ENCODE measurements at regions not wholly inside any gene's neighbourhood (a gene's known extent, or its start where the extent isn't known, plus 50 kb on each side); places are given as distances from the start of the nearest gene placed in this dataset.

DNA sequence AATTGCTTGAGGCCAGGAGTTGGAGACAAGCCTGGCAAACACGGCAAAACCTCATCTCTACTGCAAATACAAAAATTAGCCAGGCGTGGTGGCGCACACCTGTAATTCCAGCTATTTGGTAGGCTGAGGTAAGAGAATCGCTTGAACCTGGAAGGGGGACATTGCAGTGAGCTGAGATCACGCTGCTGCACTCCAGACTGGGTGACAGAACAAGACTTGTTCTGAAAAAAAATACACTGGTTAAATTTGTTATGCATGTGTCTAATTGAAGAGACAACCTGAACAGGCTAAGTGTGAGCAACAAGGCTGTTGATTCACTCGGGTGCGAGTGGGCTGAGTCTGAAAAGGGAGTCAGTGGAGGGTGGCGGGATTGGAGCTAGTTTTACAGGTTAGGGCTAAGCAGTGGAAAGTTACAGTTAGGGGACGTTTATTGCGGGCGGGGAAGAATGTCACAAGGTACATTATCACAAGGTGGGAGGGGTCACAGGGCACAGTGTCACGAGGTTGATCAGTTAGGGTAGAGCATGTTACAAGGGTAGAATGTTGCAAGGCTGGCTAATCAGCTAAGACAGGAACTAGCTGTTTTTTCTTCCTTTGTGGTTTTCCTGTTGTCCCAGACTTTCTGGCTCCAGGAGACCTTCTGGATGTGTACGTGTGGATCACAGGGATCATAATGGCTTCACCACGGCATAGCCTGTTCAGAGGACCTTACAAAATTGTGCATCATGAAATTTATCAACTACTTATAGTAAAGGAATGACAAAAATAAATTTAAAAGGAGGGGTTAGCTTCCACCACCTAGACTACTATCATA lies 115.8 kb downstream of the NAA11 start (continued):
- TF ChIP-seq, protein P1, sequence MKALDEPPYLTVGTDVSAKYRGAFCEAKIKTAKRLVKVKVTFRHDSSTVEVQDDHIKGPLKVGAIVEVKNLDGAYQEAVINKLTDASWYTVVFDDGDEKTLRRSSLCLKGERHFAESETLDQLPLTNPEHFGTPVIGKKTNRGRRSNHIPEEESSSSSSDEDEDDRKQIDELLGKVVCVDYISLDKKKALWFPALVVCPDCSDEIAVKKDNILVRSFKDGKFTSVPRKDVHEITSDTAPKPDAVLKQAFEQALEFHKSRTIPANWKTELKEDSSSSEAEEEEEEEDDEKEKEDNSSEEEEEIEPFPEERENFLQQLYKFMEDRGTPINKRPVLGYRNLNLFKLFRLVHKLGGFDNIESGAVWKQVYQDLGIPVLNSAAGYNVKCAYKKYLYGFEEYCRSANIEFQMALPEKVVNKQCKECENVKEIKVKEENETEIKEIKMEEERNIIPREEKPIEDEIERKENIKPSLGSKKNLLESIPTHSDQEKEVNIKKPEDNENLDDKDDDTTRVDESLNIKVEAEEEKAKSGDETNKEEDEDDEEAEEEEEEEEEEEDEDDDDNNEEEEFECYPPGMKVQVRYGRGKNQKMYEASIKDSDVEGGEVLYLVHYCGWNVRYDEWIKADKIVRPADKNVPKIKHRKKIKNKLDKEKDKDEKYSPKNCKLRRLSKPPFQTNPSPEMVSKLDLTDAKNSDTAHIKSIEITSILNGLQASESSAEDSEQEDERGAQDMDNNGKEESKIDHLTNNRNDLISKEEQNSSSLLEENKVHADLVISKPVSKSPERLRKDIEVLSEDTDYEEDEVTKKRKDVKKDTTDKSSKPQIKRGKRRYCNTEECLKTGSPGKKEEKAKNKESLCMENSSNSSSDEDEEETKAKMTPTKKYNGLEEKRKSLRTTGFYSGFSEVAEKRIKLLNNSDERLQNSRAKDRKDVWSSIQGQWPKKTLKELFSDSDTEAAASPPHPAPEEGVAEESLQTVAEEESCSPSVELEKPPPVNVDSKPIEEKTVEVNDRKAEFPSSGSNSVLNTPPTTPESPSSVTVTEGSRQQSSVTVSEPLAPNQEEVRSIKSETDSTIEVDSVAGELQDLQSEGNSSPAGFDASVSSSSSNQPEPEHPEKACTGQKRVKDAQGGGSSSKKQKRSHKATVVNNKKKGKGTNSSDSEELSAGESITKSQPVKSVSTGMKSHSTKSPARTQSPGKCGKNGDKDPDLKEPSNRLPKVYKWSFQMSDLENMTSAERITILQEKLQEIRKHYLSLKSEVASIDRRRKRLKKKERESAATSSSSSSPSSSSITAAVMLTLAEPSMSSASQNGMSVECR (CRISPR knock-in tag; IDR thresholded peaks at IDR 0.05) = 0 out of 2 replicates have a peak, but pooled peaks have one; percentile 32
- TF ChIP-seq ZNF76 (CRISPR knock-in tag; IDR thresholded peaks at IDR 0.05; ENCODE audit: borderline replicate concordance) (0 out of 2 replicates have a peak, but pooled peaks have one; percentile 21), RBM34 (IDR thresholded peaks at IDR 0.05; ENCODE audit: borderline replicate concordance, insufficient read depth, low read length) (no peak), MED1 (CRISPR knock-in tag; IDR thresholded peaks at IDR 0.05; ENCODE audit: borderline replicate concordance) (no peak), ZNF75A (CRISPR knock-in tag; IDR thresholded peaks at IDR 0.05) (no peak), PRMT5 (CRISPR knock-in tag; IDR thresholded peaks at IDR 0.05) (no peak), HCFC1 (IDR thresholded peaks at IDR 0.05; ENCODE audit: low read depth, low read length) (no peak; the same call in 1 of the 2 replicates), LCOR (CRISPR knock-in tag; IDR thresholded peaks at IDR 0.05) (no peak), EGR1 (conservative IDR thresholded peaks at IDR 0.05) (peak; percentile 63), ZNF311 (CRISPR knock-in tag; IDR thresholded peaks at IDR 0.05) (peak; percentile 65), POLR2A (conservative IDR thresholded peaks at IDR 0.05) (peak; percentile 80), ZSCAN29 (IDR thresholded peaks at IDR 0.05) (no peak), CC2D1A (IDR thresholded peaks at IDR 0.05) (peak; percentile 95), CBX2 (IDR thresholded peaks at IDR 0.05; ENCODE audit: insufficient read depth, low read length, poor library complexity, severe bottlenecking) (no peak), ZNF384 (IDR thresholded peaks at IDR 0.05; ENCODE audit: low read depth, low read length) (peak; percentile 87), PCBP2 (IDR thresholded peaks at IDR 0.05; ENCODE audit: low read depth, low read length, poor library complexity, severe bottlenecking) (no peak), PHF8 (IDR thresholded peaks at IDR 0.05; ENCODE audit: borderline replicate concordance, low read length) (no peak; the same call in 1 of the 2 replicates)
- TF ChIP-seq, protein P2, sequence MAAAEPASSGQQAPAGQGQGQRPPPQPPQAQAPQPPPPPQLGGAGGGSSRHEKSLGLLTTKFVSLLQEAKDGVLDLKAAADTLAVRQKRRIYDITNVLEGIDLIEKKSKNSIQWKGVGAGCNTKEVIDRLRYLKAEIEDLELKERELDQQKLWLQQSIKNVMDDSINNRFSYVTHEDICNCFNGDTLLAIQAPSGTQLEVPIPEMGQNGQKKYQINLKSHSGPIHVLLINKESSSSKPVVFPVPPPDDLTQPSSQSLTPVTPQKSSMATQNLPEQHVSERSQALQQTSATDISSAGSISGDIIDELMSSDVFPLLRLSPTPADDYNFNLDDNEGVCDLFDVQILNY (CRISPR knock-in tag; IDR thresholded peaks at IDR 0.05) = no peak
- TF ChIP-seq, protein P3, sequence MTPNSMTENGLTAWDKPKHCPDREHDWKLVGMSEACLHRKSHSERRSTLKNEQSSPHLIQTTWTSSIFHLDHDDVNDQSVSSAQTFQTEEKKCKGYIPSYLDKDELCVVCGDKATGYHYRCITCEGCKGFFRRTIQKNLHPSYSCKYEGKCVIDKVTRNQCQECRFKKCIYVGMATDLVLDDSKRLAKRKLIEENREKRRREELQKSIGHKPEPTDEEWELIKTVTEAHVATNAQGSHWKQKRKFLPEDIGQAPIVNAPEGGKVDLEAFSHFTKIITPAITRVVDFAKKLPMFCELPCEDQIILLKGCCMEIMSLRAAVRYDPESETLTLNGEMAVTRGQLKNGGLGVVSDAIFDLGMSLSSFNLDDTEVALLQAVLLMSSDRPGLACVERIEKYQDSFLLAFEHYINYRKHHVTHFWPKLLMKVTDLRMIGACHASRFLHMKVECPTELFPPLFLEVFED (CRISPR knock-in tag; conservative IDR thresholded peaks at IDR 0.05) = no peak
- TF ChIP-seq, protein P4, sequence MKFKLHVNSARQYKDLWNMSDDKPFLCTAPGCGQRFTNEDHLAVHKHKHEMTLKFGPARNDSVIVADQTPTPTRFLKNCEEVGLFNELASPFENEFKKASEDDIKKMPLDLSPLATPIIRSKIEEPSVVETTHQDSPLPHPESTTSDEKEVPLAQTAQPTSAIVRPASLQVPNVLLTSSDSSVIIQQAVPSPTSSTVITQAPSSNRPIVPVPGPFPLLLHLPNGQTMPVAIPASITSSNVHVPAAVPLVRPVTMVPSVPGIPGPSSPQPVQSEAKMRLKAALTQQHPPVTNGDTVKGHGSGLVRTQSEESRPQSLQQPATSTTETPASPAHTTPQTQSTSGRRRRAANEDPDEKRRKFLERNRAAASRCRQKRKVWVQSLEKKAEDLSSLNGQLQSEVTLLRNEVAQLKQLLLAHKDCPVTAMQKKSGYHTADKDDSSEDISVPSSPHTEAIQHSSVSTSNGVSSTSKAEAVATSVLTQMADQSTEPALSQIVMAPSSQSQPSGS (CRISPR knock-in tag; IDR thresholded peaks at IDR 0.05) = no peak

Data from K562 (cell line).